ENCODE measurements at regions not wholly inside any gene's neighbourhood (a gene's known extent, or its start where the extent isn't known, plus 50 kb on each side); places are given as distances from the start of the nearest gene placed in this dataset.

DNA sequence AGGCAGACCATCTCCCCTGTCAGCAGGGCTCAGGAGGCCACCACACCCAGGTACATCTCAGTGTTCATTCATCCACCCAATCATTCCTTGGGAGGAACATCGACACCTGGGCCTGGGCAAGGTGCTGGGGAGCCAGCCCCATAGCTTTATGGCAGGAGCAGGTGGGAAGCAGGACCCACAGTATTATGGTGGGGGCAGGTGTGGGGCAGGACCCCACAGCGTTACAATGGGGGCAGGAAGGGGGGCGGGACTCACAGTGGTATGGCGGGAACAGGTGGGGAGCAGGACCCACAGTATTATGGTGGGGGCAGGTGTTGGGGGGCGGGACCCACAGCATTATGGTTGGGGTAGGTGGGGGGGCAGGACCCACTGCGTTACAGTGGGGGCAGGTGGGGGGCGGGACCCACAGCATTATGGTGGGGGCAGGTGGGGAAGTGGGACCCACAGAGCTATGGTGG is 128.9 kb upstream of the HS6ST1 start:
- DNase-seq (ENCODE audit: low read depth in 2 of 3, low spot score in 2 of 3), result no peak

DNA sequence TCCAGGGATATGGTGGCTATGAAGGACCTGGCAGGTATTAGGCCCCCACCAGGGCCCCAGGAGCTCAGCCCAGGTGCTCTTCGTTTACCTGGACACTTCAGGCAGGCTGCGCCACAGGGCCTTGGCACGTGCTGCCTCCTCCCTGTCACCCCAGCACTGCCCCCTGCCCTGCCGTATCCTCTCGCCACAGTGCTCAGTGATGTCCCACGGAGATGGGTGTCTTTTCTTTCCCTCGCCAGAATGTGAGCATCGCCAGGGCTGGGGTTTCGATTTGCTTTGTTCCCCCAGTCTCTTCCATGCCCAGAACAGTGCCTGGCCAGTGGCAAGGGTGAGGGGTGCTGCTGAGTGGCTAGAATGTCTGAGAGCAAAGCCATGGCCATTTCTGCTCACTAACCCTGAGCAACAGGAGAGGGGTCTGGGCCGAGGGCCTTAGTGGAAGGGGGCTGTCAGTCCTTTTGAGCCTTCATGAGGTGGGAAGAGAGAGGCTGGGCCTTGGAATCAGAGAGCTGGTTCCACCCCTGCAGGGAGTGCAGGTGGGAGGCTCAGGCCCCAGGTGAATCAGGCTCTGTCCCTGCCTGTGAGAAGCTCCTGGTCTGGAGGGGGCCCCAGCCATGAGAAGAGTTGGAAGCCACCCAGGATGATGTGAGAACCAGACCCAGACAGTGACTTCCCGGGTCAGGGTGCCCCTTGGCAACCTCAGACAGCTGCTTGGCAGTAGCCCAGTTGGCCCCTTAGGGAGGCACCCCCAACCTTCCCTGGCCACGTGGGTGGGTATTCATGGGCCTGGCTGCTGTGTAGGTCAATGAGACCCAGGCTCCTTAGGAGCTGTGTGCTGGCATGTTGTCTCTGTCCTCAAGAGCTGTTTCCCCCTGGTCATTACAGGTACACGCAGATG is 129.9 kb upstream of the HS6ST1 start:
- DNase-seq (ENCODE audit: low read depth in 2 of 3, low spot score in 2 of 3), result no peak

DNA sequence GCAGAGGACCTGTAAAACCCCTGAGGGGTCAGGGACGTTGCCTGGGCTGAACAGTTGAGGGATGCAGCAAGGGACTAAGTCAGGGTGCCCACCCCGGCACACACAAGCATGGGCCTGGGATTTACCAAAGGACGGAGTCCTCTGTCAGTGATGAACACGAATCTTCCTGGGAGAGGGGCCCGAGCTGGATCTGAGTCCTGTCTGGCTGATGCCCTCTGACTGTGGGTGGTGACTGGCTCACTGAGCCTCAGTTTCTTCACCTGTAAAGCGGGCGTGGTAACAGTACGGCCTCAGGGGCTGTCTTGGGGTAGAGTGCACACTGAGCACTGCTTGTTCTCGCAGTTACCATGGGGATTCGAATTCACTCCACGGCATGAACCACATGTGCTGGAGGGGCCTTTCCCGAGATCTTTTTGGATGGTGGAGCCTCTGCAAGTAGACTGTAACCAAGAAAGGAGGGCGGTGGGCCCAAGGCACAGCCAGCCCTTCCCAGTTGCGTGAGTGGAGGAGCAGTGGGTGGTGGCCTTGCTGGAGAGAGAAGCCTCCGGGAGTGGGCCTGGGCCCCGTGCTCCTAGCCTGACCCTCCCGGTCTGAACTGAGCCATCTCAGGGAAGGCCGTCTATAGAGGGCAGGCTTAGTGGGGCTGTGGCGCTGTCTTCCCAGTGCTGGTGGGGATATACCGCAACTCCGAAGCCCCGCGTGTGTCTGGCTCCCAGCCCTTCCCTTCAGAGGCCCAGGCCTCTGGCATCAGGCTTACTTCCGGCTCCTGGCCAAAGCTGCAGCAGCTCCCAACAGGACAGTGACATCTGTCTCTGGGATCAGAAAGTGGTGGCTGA is 130.8 kb upstream of the HS6ST1 start:
- DNase-seq (ENCODE audit: low read depth in 2 of 3, low spot score in 2 of 3), result no peak

DNA sequence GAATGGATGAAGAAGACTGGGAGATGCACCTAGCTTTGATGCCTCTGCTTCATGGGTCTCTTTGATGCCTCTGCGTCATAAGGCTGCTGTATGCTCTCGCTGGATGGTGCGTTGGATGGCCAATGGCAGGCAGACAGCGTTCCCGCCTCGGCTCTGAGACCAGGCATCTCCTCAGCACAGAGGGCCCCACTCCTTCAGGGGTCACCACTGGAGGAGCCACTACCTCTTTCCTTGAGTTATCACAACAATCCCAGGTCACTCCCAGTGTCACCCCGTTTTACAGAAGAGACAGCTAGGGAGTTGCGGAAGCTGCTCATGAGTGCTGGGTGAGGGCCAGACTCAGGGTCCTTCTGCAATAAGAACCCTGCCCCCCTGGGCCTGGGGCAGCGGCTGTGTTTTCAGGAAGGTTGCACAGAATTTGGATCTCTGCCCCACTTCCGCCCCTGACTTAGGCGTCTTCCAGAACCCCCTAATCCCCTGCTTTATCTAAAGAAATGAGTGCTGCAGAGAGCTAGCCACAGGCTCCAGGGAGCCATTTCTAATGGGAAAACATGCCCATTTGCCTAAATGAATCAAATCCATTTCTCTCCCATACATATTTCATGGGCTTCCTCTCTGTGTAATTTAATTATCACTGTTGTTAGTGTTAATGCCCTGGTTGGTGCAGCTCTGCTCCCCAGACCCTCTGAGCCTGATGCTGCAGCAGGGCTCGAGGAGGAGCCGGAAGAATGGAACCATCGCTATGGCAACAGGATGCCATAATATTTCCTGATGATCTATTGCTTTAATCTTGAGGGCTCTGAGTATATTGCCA is 131.8 kb upstream of the HS6ST1 start:
- DNase-seq (ENCODE audit: low read depth in 2 of 3, low spot score in 2 of 3), result no peak

DNA sequence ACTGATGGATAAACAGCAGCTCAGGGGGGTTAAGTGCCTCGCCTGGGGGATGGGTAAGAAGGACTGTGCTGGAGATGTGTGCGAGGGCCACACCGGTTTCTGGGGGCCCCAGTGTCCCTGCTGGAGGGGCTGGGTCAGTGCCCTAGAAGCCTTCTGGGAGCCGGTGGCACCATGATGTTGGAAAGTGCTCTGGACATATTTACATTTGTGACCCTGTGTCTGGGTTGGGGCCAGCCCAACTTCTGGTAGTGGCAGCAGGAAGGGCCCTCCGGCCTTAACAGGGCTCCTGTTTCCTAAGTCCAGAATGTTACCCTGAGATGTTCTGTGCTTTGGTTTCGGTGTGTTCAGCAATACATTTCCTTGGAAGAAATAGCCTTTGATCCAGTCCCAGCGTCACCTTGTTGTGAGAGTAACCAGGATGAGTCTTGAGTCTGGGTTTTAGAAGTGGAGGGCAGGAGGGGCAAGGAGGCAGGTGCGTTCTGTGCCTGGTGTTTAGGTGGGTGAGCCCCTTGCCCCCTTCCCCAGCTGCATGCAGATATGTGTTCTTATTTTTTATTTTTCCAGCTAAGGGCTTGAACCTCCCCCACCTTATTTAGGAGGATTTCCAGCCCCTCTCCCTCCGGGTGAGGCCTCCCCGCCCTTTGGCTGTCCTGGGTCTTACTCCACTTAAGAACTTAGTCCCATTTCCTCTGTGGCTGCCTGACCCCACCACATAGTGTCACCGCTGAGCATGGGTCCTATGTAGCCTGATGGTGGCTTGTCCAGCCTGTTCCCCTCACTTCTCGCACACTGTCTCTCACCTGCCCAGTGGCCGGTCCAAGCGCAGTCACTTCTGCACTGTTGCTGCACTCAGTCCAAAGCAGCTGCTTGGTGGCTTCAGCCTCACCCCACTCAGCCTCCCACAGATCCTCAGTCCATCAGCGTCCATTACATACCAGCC is 132.7 kb upstream of the HS6ST1 start:
- DNase-seq (ENCODE audit: low read depth in 2 of 3, low spot score in 2 of 3), result no peak

DNA sequence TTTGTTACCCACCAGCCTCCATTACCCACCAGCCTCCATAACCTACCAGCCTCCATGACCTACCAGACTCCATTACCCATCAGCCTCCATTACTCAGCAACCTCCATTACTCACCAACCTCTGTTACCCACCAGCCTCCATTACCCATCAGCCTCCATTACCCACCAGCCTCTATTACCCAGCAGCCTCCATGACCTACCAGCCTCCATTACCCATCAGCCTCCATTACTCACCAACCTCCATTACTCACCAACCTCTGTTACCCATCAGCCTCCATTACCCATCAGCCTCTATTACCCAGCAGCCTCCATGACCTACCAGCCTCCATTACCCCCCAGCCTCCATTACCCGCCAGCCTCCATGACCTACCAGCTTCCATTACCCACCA is 133.3 kb upstream of the HS6ST1 start:
- DNase-seq (ENCODE audit: low read depth in 2 of 3, low spot score in 2 of 3), result no peak

DNA sequence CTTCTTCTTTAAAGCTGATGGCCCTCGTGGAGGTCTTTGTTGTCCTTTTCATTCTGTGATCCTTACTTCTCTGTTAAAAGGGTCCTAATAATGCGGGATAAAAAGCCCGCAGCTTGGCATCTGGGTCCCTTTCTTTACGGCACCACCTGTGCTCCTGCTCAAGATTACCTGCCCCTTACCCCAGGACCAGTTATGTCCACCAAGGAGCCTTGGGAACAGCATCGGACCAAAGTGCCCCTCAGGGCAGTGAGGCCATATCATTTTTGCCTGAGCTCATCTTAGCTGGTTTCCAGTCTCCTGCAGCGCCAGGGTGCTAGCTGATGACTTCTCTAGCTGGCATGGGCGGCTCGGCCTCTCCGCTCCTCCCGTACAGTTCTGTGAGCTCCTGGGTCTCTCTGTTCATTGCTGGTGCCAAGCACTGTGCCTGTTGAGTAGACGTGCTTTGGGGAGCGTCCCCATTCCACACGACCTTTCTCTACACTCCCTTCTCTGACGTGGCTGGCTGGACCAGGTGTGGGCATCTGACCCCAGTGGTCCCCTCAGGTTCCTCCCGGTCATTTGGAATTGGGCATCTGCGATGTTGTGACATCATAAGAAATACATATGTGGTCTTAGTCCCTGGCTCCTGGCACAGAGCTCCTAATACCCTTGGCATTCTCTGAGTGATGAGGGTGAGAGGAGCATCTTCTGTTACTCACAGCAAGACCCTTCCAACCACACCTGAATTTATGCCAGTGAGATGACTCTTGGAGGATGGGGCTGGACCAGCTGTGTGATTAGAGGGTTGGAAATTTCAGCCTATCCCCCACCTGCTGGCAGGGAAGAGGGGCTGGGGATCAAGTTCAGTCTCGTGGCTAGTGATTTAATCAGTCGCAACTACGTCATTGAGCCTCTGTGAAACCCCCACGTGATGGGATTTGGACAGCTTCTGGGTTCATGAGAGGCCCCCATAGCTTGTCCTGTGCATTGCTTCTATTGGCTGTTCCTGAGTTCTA is 134.2 kb upstream of the HS6ST1 start:
- DNase-seq (ENCODE audit: low read depth in 2 of 3, low spot score in 2 of 3), result no peak

DNA sequence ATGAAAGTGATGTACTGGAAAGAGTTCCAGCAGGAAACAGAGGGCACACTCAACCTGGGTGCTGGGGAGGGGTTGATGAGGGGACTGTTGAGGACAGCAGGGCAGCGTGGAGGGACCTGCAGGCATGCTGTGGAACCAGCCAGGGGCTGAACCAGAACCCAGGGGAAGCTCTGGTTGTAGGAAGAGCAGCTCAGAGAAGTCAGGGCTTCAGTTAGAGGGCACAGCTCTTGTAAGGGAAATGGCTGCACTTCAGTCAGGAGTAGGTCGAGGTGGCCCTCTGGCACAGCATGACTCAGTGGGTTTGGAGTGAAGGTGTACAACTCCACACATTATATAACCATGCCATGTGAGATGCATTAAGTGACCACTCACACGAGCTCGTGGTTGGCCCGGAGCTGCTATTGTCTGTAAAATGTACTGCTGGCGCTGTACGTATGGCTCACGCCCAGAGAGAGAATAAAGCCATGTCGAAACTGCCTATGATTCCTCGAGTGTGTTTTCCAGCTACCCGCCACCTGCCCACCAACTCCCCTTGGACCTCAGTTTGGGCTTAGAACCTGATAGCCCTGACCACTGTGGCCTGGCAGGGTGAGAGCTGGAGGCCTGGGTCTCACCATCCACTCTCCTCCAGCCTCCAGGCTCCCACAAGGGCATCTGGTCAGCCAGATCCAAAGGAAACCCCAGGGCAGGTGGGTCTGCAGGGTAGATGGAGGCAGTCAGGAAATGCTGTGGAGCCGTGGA is 136.5 kb upstream of the HS6ST1 start:
- DNase-seq (ENCODE audit: low read depth in 2 of 3, low spot score in 2 of 3), result no peak

DNA sequence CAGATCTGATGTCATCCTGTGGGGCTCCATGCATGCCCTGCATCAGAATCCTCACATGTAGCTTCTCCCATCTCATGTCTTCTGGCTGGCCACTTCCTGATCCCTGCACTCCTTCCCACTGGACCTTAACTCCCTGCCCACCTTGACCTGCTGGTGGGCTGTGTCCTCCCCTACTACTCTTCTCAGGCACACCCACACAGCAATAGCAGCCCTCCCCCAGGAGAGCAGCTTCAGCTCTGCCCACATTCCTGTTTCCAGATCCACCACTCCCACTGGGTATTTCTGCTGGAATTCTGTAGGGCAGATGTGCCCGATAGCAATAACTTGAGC is 137.0 kb upstream of the HS6ST1 start:
- no peak for DNase-seq (ENCODE audit: low read depth in 2 of 3, low spot score in 2 of 3)

DNA sequence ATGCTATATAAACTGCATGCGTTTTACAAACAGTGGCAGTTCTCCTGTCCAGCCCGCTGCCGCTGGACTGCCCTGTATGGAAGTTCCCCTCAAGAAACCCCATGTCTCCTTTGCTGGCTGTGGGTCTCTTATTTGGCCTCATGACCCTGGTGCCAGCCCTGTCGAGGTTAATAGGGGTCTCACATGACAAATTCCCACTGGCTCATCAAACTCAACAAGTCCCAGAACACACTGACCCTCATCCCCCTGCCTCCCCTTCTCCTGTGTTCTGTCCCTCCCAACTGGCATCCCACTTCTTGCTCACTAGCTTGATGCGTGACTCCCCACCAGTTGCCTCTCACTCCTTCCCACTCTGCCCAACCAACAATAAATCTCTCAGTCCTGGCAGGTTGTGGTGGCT is 137.6 kb upstream of the HS6ST1 start:
- DNase-seq (ENCODE audit: low read depth in 2 of 3, low spot score in 2 of 3), result no peak

DNA sequence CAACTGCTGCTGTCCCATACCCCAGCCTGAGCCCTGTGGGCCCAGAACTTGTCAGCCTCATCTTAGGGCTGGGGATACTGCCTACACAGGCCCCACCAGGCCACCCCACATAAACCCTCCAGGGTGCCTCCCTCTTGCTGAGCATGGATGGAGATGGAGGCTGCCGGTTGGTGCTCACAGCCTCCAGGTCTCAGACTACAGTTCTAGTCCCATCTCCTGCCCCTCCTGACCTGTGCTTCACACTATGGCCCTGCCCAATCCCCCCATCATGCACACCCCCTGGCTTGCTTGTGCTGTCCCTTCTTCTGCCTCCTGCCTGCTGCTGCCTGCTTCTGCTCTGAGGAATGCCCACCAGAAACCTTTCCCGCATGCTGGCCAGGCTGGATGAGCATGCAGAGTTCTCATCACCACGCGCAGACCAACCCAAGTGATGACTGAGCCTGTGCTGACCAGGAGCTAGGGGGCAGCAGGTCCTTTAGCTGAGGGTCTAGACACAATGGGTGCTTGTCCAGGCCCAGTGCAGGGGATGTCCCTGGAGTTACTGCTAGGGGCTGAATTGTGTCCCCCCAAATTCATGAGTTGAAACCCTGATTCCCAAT is 138.4 kb upstream of the HS6ST1 start:
- no peak for DNase-seq (ENCODE audit: low read depth in 2 of 3, low spot score in 2 of 3)

DNA sequence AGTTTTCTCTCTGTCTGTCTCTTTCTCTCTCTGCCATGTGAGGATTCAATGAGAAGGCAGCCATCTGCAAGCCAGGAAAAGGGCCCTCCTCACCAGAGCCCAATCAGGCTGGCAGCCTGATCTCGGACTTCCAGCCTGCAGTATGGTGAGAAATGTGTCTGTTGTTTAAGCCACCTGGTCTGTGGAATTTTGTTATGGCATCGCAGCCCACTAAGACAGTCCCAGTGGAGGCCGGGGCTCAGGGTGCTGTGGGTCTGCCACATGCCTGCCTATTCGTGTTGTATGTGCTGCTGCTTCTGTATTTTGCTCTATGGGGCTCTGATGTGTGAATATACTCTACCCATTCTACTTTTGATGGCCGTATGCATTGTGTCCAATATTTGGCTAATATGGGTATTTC is 139.0 kb upstream of the HS6ST1 start:
- no peak for DNase-seq (ENCODE audit: low read depth in 2 of 3, low spot score in 2 of 3)

DNA sequence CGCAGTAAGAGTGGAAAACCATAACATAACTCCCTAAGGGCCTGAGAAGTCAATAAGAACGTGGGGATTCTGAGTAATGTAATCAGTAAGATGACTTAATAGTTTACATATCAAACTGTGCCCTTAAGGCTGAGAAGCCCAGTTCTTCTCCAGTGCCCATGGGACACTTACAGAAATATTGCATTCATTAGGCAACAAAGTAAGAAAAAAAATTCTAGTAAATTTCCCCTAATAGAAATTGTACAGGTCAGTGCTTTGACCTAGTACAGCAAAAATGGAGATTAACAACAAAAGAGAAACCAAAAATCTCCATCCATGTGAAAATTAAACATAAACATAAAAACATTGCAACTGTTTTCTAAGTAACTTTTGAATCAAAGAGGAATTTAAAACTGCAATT is 139.8 kb upstream of the HS6ST1 start:
- DNase-seq (ENCODE audit: low read depth in 2 of 3, low spot score in 2 of 3), result no peak

DNA sequence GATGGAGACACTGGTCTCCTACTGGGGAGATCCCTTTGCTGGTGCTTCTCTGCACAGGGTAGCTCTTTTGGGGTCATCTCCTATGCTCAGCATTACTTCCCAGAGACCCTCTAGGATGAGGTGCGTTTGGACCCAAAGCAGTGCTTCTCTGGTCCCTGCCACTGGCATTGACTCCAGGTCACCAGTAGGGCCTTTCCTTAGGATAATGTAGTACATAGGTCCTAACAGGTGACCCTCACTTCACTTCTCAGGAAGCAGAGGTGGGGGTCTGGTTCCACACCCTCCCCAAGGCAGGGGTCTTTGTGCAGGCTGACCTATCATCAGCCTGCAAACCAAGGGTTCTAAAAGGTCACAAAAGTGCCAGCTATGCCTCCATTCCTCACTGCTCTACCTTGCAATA is 145.8 kb upstream of the HS6ST1 start:
- DNase-seq (ENCODE audit: low read depth in 2 of 3, low spot score in 2 of 3), result no peak

DNA sequence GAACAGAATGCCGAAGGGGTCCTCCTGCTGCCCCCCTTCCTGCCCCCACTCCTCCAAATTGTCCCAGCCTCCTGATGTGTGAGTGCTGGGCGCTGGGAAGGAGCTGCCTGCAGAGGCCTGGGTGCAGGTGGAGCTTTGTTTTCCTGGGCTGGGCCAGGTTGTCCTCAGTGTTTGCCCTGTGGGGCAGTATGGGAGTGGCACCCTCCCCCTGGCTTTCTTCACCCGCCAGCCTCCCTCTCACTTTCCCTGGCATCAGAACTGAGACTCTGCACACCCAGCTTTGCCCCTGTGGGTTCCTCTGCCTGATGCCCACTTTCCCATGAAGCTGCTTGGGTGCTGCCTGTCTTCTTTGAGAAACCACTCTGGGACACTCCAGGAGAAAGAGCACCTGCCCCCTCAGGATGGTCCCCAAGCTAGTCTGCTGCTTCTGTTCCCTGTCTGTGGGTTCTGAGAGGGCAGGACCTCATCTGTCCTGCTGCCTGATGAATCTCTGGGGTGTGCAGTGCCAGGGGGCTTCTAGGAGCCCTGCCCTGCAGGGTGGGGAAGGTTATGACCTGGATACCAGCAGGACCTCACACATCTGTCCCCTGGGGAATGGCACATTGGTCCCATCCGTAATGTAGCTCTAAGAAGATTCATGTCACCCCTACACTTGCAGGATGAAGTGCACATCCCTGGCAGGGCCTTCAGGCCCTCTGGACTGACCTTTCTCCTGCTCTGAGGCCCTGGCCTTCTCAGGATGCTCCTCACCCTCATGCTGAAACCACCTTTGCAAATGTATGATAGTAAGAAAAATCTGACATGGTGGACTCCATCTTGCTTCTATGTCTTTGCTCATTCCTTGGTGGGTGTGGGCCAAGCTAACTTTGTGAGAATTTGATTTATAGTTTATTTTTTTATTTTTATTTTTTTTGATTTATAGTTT is 146.8 kb upstream of the HS6ST1 start:
- no peak for DNase-seq (ENCODE audit: low read depth in 2 of 3, low spot score in 2 of 3)

DNA sequence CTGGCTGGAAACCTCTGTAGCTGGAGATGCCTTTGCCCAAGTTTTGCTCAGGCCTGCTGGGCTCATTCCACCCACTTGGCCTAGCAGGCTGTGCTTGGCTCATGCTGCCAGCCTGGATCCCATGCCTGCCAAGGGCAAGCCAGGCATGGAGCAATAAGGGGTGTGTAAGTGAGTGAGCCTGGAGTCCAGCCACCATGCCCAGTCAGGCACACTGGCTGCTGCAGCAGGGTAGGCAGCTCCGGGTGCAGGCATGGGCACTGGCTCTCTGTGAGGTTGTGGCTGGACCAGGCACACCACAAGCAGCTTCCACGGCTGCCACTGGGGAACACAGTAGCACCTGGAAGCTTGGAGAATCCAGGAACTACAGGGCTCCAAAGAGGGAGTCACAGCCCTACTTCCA is 147.7 kb upstream of the HS6ST1 start:
- DNase-seq (ENCODE audit: low read depth in 2 of 3, low spot score in 2 of 3), result no peak

DNA sequence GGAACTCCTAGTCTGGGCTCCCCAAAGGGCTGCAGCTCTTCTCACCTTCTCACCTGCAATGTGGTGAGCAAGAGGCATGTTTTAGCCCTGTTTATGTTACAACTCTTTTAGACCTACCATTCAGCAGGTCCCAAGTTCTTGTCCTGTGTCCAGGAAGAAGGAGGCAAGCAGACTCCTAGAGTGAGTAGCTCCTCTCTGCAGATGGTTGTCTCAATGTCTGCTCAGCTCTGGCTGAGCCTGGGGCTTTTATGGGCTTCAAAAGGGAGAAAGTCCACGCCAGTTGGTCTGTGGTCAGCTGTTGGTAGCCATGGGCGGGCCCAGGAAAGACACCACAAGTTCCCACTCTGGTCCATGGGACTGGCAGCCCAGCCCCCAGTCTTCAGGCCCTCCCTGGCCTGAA is 148.1 kb upstream of the HS6ST1 start:
- no peak for DNase-seq (ENCODE audit: low read depth in 2 of 3, low spot score in 2 of 3)

All from hematopoietic multipotent progenitor cell (in vitro differentiated cells).